Esophagus muscularis mucosa (tissue), 3 donors: ENCODE measurements at regions not wholly inside any gene's neighbourhood (a gene's known extent, or its start where the extent isn't known, plus 50 kb on each side); places are given as distances from the start of the nearest gene placed in this dataset.

ENCODE experiments used
- POLR2A ChIP-seq: fragments of 450-650 bp; IDR thresholded peaks from one replicate; pipeline ENCODE4 v1.6.1; 2017; ENCODE audit warnings: antibody characterized with exemption, moderate library complexity, mild to moderate bottlenecking, low read depth
- TF ChIP-seq, protein P1 (sequence below), 3 experiments: fragments of 200-600 bp in 2 of 3; fragments of 450-650 bp in 1 of 3; sonication (generic) in 2 of 3; IDR thresholded peaks; one replicate each; pipeline ENCODE4 v1.5.1; 2017 to 2019; ENCODE audit warnings: antibody characterized with exemption in 3 of 3, mild to moderate bottlenecking in 2 of 3, moderate library complexity in 1 of 3

DNA sequence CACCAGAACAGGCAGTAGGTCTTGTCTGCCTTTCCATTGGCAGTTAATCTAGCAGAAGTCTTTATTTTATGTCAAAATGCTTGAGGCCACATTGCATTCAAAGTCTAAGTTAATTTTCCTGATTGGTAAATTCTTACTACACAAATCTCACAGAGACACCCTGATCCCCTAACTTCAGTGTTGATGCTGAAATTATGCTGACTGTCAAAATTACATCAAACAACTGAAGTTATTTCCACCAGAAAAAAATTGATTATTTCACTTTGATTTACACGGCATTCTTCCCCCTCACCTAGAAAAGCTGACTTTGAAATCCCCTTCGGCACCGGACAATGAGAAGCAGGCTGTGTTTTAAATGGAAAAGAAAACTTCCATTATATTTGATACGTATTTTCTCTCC is 99.1 kb downstream of the MAF start:
- no peak for TF ChIP-seq POLR2A
- TF ChIP-seq, protein P1, sequence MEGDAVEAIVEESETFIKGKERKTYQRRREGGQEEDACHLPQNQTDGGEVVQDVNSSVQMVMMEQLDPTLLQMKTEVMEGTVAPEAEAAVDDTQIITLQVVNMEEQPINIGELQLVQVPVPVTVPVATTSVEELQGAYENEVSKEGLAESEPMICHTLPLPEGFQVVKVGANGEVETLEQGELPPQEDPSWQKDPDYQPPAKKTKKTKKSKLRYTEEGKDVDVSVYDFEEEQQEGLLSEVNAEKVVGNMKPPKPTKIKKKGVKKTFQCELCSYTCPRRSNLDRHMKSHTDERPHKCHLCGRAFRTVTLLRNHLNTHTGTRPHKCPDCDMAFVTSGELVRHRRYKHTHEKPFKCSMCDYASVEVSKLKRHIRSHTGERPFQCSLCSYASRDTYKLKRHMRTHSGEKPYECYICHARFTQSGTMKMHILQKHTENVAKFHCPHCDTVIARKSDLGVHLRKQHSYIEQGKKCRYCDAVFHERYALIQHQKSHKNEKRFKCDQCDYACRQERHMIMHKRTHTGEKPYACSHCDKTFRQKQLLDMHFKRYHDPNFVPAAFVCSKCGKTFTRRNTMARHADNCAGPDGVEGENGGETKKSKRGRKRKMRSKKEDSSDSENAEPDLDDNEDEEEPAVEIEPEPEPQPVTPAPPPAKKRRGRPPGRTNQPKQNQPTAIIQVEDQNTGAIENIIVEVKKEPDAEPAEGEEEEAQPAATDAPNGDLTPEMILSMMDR (IDR thresholded peaks at IDR 0.05): no peak
